Islet of Langerhans (tissue), 1 donor: ENCODE measurements at regions not wholly inside any gene's neighbourhood (a gene's known extent, or its start where the extent isn't known, plus 50 kb on each side); places are given as distances from the start of the nearest gene placed in this dataset.

Experiments
- FAIRE-seq: peaks from one replicate; lab custom pipeline; 2011; peaks lifted over from hg19 to GRCh38; lab: Jason Lieb, UNC

GRCh38 chr22:47651216-47651987, 889.0 kb downstream of the TBC1D22A start:
- no peak for FAIRE-seq

GRCh38 chr22:47647720-47648119, 885.3 kb downstream of the TBC1D22A start:
- FAIRE-seq = no peak

- FAIRE-seq = no peak
These were observed 884.7 kb downstream of the TBC1D22A start for GRCh38 chr22:47647181-47647580.

- FAIRE-seq = no peak
These were observed 883.5 kb downstream of the TBC1D22A start for GRCh38 chr22:47645923-47646322.

DNA sequence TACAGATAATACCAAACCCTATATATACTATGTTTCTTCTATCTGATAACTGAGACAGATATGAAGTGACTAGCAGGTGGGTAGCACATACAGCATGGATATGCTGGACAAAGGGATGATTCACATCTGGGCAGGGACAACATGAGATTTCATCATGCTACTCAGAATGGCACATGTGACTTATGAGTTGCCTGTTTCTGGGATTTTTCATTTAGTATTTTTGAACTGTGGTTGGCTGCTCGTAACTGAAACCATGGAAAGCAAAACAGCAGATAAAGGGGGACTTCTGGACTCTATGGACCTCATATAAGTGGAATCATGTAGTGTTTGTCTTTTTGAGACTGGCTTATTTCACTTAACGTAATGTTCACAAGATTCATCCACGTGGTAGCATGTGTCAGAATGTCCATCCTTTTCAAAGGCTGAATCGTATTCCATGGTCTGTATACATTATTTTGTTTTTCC, 883.0 kb downstream of the TBC1D22A start:
- no peak for FAIRE-seq

GRCh38 chr22:47634347-47634746, 871.9 kb downstream of the TBC1D22A start:
- FAIRE-seq = no peak

- no peak for FAIRE-seq
These were observed 870.7 kb downstream of the TBC1D22A start for GRCh38 chr22:47633111-47633510.

- no peak for FAIRE-seq
These were observed 870.3 kb downstream of the TBC1D22A start for GRCh38 chr22:47632701-47633100.

GRCh38 chr22:47631571-47632102, 869.2 kb downstream of the TBC1D22A start:
- no peak for FAIRE-seq

DNA sequence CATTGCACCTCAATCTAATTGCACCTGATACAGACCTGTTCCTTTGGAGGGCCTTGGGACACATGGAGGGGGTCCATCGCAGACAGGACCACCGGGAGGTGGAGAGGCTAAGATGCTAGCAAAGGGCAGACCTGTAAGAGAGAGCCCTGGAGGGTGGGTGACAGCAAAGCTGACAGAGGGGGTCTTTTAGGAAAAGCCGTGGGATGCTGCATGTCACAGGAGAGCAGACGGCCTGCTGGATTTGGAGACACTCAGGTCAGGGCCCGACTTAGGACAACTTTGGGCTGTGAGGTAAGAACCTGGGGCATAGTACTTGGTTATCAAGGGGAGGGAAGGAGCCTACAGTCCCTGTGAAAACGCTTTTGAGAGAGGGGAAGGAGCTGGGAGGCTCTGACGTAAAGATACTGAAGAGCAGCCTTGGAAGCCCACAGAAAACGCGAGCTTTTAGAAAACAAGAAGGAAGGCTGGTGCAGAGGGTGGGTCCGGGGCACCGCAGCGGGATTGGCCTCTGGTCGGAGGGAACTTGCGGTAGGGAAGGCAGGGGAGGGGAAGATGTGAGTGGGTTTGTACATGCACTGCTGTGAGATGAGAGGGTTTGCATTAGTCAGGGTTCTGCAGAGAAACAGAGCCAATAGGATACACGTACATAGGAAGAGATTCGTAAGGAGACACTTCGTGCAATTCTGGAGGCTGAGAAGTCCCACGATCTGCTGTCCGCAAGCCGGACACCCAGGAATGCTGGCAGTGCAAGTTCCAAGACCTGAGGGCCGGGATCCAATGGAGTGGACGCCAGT, 868.5 kb downstream of the TBC1D22A start:
- FAIRE-seq = no peak

DNA sequence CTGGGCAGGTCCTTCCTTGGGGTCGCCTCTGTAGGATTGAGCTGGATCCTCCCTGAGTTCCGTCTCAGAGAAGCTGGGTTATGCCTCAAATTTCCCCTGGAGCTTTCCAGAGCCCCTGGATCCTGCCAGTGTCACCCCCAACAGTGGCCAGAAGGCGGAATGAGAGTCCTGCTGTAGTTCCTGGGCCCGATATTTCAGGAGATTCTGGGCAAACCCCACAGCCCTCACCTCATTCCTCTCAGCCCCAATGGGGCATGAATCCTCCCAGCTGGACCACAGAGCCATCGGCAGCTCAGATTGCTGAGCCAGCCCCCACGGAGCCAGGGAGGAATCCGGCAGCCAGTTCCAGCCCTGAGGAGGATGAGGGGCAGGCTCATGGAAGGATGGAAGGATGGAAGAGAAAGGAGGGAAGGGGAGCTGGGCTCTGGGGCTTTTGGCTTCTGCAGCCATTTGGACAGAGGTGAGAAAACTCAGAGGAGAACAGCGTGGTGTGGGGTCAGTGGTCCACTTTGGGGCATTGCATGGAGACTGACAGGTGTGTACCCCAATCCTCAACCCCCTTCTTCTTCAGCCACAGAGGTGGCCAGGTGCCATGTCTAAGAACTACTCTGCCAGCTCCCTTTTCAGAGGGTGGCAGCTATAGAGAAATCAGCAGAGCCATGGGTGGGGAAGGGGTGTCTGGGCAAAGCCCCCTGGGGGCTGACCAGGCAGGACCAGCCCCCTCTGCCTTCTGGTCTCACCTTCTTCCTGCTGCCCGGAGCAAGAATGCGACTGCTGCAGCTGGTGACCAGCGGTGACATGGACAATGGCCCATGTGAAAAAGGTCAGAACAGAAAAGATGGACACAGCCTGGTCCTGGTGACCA, 867.6 kb downstream of the TBC1D22A start:
- no peak for FAIRE-seq

DNA sequence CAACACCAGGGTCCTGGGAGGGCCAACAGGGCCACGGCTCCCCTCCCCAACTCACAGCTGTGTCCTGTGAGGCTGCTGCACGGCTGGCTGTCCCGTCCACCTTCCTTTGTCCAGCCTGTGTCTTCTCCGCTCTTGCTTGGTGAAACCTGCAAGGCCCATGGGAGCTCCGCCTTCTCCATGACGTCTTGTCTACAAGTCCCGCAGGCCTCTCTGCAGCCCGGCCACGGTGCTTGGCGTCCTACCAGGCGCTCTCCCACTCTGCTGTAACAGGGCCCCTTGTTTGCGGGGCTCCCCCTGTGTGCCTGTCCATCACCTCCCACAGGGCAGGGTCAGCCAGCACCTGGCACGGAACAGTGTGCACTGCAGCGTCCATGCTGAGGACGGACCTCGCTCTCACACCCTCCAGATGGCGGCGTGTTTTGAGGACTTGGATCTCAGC, 866.8 kb downstream of the TBC1D22A start:
- FAIRE-seq = no peak

GRCh38 chr22:47628477-47629272, 866.2 kb downstream of the TBC1D22A start:
- no peak for FAIRE-seq

GRCh38 chr22:47627556-47628253, 865.3 kb downstream of the TBC1D22A start:
- no peak for FAIRE-seq

GRCh38 chr22:47626428-47627390, 864.3 kb downstream of the TBC1D22A start:
- no peak for FAIRE-seq

DNA sequence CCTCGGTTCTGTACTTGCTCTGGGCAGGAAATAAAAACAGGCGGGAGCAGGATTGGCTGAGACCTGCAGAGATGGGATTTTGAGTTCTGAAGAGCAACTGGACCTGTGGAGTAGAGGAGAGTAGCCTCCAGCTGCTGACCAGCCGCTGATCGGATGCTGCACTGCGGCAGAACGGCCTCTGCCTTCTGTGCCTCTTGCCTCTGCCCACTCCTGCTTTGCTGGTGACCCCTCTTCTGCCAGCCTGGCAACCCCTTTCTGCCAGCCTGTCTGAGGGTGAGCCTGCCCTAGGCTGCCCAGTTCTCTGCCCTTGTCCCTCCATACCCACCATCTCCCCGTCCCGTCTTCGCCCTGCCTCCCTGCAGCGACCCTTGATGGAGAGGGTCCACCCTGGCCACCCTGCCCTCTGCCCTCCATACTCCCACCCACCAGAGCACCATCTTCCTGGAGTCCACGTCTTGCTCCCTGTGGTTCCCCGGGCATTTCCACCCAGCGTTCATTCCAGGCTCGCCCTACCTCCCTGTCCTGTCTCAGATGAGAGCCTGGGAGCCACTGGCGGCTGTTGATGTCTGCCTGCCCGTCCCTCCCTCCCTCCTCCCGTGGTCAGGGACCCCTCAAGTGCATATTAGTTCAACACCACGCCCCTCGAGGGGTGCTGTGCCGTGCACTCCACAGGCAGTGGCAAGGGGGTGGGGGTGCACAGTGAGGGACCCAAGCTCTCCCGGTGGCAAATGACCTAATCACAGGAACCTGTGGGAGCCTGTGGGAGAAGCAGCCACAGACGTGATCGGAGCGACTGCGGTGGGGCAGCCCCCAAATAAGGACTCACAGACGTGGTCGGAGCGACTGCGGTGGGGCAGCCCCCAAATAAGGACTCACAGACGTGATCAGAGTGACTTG, 863.3 kb downstream of the TBC1D22A start:
- FAIRE-seq = no peak

- no peak for FAIRE-seq
These were observed 862.5 kb downstream of the TBC1D22A start for GRCh38 chr22:47625013-47625385.

- FAIRE-seq = no peak
These were observed 862.0 kb downstream of the TBC1D22A start for GRCh38 chr22:47624252-47625012.
